Neural progenitor cell (in vitro differentiated cells): ENCODE measurements at regions not wholly inside any gene's neighbourhood (a gene's known extent, or its start where the extent isn't known, plus 50 kb on each side); places are given as distances from the start of the nearest gene placed in this dataset.

ENCODE experiments used
- DNase-seq: peaks from one replicate; pipeline ENCODE4 v3.0.0-alpha.2; 2016; ENCODE audit warnings: low spot score
- H2AFZ ChIP-seq: fragments of 200-600 bp; sonication (generic); replicated peaks from 2 replicates; pipeline ENCODE4 v1.6.1; 2016; ENCODE audit warnings: antibody characterized with exemption
- H3F3A ChIP-seq: fragments of 200-600 bp; sonication (generic); 2 replicates; pipeline ENCODE4 v1.6.1; 2016; ENCODE audit warnings: antibody characterized with exemption, low read depth
- H3K27ac ChIP-seq: fragments of 200-600 bp; sonication (generic); 2 replicates; pipeline ENCODE4 v1.5.1; 2016; ENCODE audit warnings: mild to moderate bottlenecking
- H3K27me3 ChIP-seq: fragments of 200-600 bp; sonication (generic); 2 replicates; pipeline ENCODE4 v1.6.1; 2016; ENCODE audit warnings: mild to moderate bottlenecking, moderate library complexity
- H3K36me3 ChIP-seq: fragments of 200-600 bp; sonication (generic); 2 replicates; pipeline ENCODE4 v1.5.1; 2016
- H3K4me1 ChIP-seq: fragments of 200-600 bp; sonication (generic); 2 replicates; pipeline ENCODE4 v1.6.1; 2016; ENCODE audit warnings: mixed run types
- H3K4me2 ChIP-seq: fragments of 200-600 bp; sonication (generic); 2 replicates; pipeline ENCODE4 v1.6.1; 2016
- H3K4me3 ChIP-seq: fragments of 200-600 bp; sonication (generic); 2 replicates; pipeline ENCODE4 v1.5.1; 2016
- H3K79me2 ChIP-seq: fragments of 200-600 bp; sonication (generic); 2 replicates; pipeline ENCODE4 v1.6.1; 2016; ENCODE audit warnings: low read depth
- H3K9ac ChIP-seq: fragments of 200-600 bp; sonication (generic); 2 replicates; pipeline ENCODE4 v1.6.1; 2016
- H3K9me3 ChIP-seq: fragments of 200-600 bp; sonication (generic); 2 replicates; pipeline ENCODE4 v1.5.1; 2016; ENCODE audit warnings: low read depth
- H4K20me1 ChIP-seq: fragments of 200-600 bp; sonication (generic); 2 replicates; pipeline ENCODE4 v1.6.1; 2016; ENCODE audit warnings: low read depth
- H3K27ac Mint-ChIP-seq: 3 replicates; pipeline ENCODE4 v1.8.0; 2021; ENCODE audit warnings: mixed read lengths
- H3K27me3 Mint-ChIP-seq: 2 replicates; pipeline ENCODE4 v1.8.0; 2022; ENCODE audit warnings: low read depth, mild to moderate bottlenecking, inconsistent platforms, moderate library complexity, mixed read lengths; ENCODE audit not compliant: insufficient read depth
- H3K36me3 Mint-ChIP-seq: 3 replicates; pipeline ENCODE4 v1.8.0; 2021; ENCODE audit warnings: mixed read lengths
- H3K4me1 Mint-ChIP-seq: 3 replicates; pipeline ENCODE4 v1.8.0; 2021; ENCODE audit warnings: mixed read lengths
- H3K4me3 Mint-ChIP-seq: 3 replicates; pipeline ENCODE4 v1.8.0; 2021; ENCODE audit warnings: mild to moderate bottlenecking, moderate library complexity, mixed read lengths
- H3K9me3 Mint-ChIP-seq: 3 replicates; pipeline ENCODE4 v1.8.0; 2020; ENCODE audit warnings: mixed read lengths
- CTCF ChIP-seq: fragments of 200-600 bp; sonication (generic); IDR thresholded peaks from 2 replicates; pipeline ENCODE4 v1.5.1; 2017; ENCODE audit warnings: antibody characterized with exemption, mild to moderate bottlenecking
- EZH2 ChIP-seq: fragments of 200-600 bp; sonication (generic); IDR thresholded peaks from 2 replicates; pipeline ENCODE4 v1.6.1; 2017; ENCODE audit warnings: antibody characterized with exemption, mild to moderate bottlenecking, moderate library complexity
- EZH2phosphoT487 ChIP-seq: fragments of 200-600 bp; sonication (generic); IDR thresholded peaks from 2 replicates; pipeline ENCODE4 v1.6.1; 2017; ENCODE audit warnings: antibody characterized with exemption

- Mint-ChIP-seq H3K4me3 (no peak overlapping the region), H3K27me3 (no peaks in the 10 kb centered on the region), H3K36me3 (no peaks in the 10 kb centered on the region), H3K9me3 (no peaks in the 10 kb centered on the region), H3K4me1 (no peaks in the 10 kb centered on the region), H3K27ac (no peak overlapping the region)
- no peak overlapping the region for H2AFZ ChIP-seq
- H3K4me1 ChIP-seq: no peaks in the 10 kb centered on the region
- H3K9ac ChIP-seq: no peak overlapping the region
- no peaks in the 10 kb centered on the region for H3F3A ChIP-seq
- no peak for TF ChIP-seq EZH2
- no peak for TF ChIP-seq CTCF
- no peak for TF ChIP-seq EZH2phosphoT487
- no peaks in the 10 kb centered on the region for H4K20me1 ChIP-seq
- H3K4me2 ChIP-seq: no peak overlapping the region
- no peaks in the 10 kb centered on the region for H3K9me3 ChIP-seq
- H3K27ac ChIP-seq: no peak overlapping the region
- DNase-seq: no peak
- H3K4me3 ChIP-seq: no peak overlapping the region
- H3K27me3 ChIP-seq: no peaks in the 10 kb centered on the region
- no peaks in the 10 kb centered on the region for H3K79me2 ChIP-seq
- H3K36me3 ChIP-seq: no peaks in the 10 kb centered on the region
These were observed 92.0 kb downstream of the LSMEM1 start for GRCh38 chr7:112572669-112573301.

DNA sequence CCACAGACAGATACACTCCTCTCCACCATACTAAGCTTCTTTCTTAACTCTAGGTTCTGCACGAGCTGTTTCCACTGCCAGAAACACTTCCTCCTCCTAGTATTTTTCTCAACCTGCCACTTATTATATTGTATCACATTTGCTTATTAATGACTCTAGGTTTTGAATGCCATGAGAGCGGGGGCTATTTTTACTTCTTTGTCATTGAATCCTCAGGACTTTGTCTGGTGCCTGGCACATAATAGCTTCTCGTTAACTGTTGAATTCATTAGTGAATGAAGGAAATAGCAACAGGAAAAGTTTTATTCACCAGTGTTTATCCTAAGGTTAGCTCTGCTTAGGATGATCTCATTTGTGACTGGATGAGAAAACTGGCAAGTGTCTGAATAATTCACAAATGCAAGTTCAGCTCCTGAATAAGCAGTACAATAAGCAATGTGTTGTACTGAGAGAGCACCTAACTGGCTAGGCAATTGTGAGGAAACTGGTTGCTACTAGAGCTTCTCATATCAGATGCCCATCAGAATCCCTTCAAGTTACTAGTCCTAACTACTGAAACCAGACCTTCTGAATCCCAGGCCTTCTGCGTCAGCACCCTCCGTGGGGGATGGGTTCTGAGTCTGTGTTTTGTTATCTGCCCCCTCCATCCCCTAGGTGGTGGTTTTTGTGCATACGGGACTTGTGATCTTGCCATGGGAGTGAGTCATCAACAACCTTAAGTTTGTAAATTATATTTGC is 92.7 kb downstream of the LSMEM1 start:
- H3K27me3 Mint-ChIP-seq: no peaks in the 10 kb centered on the region
- Histone ChIP-seq H4K20me1 (no peaks in the 10 kb centered on the region), H3K9ac (no peak overlapping the region)

GRCh38 chr7:112575864-112576263 is 95.1 kb downstream of the LSMEM1 start:
- Mint-ChIP-seq H3K27me3 (no peaks in the 10 kb centered on the region), H3K36me3 (no peaks in the 10 kb centered on the region), H3K4me3 (no peak overlapping the region), H3K27ac (no peak overlapping the region), H3K4me1 (no peaks in the 10 kb centered on the region), H3K9me3 (no peaks in the 10 kb centered on the region)
- Histone ChIP-seq H3K9me3 (no peaks in the 10 kb centered on the region), H3K4me3 (no peak overlapping the region), H4K20me1 (no peaks in the 10 kb centered on the region), H3K79me2 (no peaks in the 10 kb centered on the region), H3K4me2 (no peak overlapping the region), H3K9ac (no peak overlapping the region), H3K4me1 (no peaks in the 10 kb centered on the region), H3K36me3 (no peaks in the 10 kb centered on the region), H3F3A (no peaks in the 10 kb centered on the region), H3K27me3 (no peaks in the 10 kb centered on the region), H2AFZ (no peak overlapping the region), H3K27ac (no peak overlapping the region)
- DNase-seq: no peak
- no peak for TF ChIP-seq EZH2phosphoT487
- no peak for TF ChIP-seq EZH2
- no peak for TF ChIP-seq CTCF

More for the DNA sequence above, 92.7 kb downstream of the LSMEM1 start:
- Histone ChIP-seq H3K4me1 (no peaks in the 10 kb centered on the region), H3F3A (no peaks in the 10 kb centered on the region), H3K36me3 (no peaks in the 10 kb centered on the region), H3K4me2 (no peak overlapping the region), H3K27me3 (no peaks in the 10 kb centered on the region), H3K4me3 (no peak overlapping the region), H3K9me3 (no peaks in the 10 kb centered on the region), H3K27ac (no peak overlapping the region), H3K79me2 (no peaks in the 10 kb centered on the region), H2AFZ (peak overlapping the region; percentile 37)
- Mint-ChIP-seq H3K4me1 (no peaks in the 10 kb centered on the region), H3K9me3 (no peaks in the 10 kb centered on the region), H3K4me3 (no peak overlapping the region), H3K27ac (no peak overlapping the region), H3K36me3 (no peaks in the 10 kb centered on the region)
- DNase-seq: no peak
- TF ChIP-seq EZH2phosphoT487: no peak
- no peak for TF ChIP-seq EZH2
- no peak for TF ChIP-seq CTCF
